Endothelial cell of umbilical vein (primary cell): ENCODE measurements at regions not wholly inside any gene's neighbourhood (a gene's known extent, or its start where the extent isn't known, plus 50 kb on each side); places are given as distances from the start of the nearest gene placed in this dataset.

ENCODE experiments used
- BruUV-seq: library from RNA; stranded (reverse); fragments of 400-500 nt; replicated peaks from 2 replicates; lab custom pipeline; 2021; lab: Mats Ljungman, UMichigan
- CTCF ChIA-PET: fragments of 300-600, 350-600 bp; sonication (Branson Sonifier 250); formaldehyde crosslinking; loops from one replicate; lab custom pipeline; 2021; ENCODE audit warnings: antibody characterized with exemption, inconsistent platforms; lab: Charles Lee
- POLR2A ChIA-PET: fragments of 300-600, 350-600 bp; sonication (Branson Sonifier 250); formaldehyde crosslinking; loops from one replicate; lab custom pipeline; 2021; ENCODE audit warnings: antibody characterized with exemption, inconsistent platforms; lab: Charles Lee
- DNase-seq: peaks from one replicate; pipeline ENCODE4 v3.0.0-alpha.2; 2011; ENCODE audit warnings: low read depth, low spot score
- FAIRE-seq: peaks from 2 replicates; lab custom pipeline; 2011; peaks lifted over from hg19 to GRCh38; lab: Jason Lieb, UNC
- H2AFZ ChIP-seq: 2 replicates; pipeline ENCODE4 v1.6.0; 2012; ENCODE audit warnings: low read depth, low read length, control low read depth, inconsistent platforms
- H3K27ac ChIP-seq: 2 replicates; pipeline ENCODE4 v1.5.1; 2011; ENCODE audit warnings: low read depth, mild to moderate bottlenecking, control low read depth, low read length, moderate library complexity; ENCODE audit not compliant: insufficient read depth
- H3K27me3 ChIP-seq, 2 experiments: 2 replicates each; pipeline versions ENCODE4 v1.6.0 to v1.6.1; 2011; ENCODE audit warnings: low read length in 2 of 2, mixed read lengths in 1 of 2; ENCODE audit not compliant: control insufficient read depth in 2 of 2, insufficient read depth in 2 of 2
- H3K36me3 ChIP-seq, 2 experiments: 2 replicates in 1 of 2; 3 replicates in 1 of 2; pipeline ENCODE4 v1.5.1; 2011; ENCODE audit warnings: low read length in 2 of 2, mild to moderate bottlenecking in 1 of 2, moderate library complexity in 1 of 2; ENCODE audit not compliant: control insufficient read depth in 2 of 2, insufficient read depth in 2 of 2; ENCODE audit errors: extremely low read depth in 1 of 2
- H3K4me1 ChIP-seq: 3 replicates; pipeline ENCODE4 v1.5.1; 2011; ENCODE audit warnings: mild to moderate bottlenecking, low read length; ENCODE audit not compliant: control insufficient read depth, insufficient read depth; ENCODE audit errors: extremely low read depth
- H3K4me2 ChIP-seq: 2 replicates; pipeline ENCODE4 v1.6.1; 2011; ENCODE audit warnings: low read length, control low read depth, mixed read lengths; ENCODE audit not compliant: insufficient read depth
- H3K4me3 ChIP-seq, 3 experiments: fragments of 200-600 bp in 1 of 3; sonication (generic), shearing (Covaris generic) in 1 of 3; replicated peaks in 1 of 3; 2 replicates each; pipeline ENCODE4 v1.5.1; 2011 to 2016; ENCODE audit warnings: control low read depth in 3 of 3, low read length in 3 of 3, mild to moderate bottlenecking in 2 of 3, inconsistent platforms in 1 of 3, low read depth in 1 of 3, moderate library complexity in 1 of 3; ENCODE audit not compliant: insufficient read depth in 1 of 3
- H3K79me2 ChIP-seq: 2 replicates; pipeline ENCODE4 v1.6.0; 2012; ENCODE audit warnings: low read length, inconsistent platforms; ENCODE audit not compliant: control insufficient read depth, insufficient read depth
- H3K9ac ChIP-seq: replicated peaks from 2 replicates; pipeline ENCODE3; 2011; ENCODE audit warnings: low read length, control low read depth; ENCODE audit not compliant: insufficient read depth; ENCODE audit errors: extremely low read depth
- H3K9me1 ChIP-seq: replicated peaks from 3 replicates; pipeline ENCODE4 v1.6.0; 2011; ENCODE audit warnings: mild to moderate bottlenecking, low read length; ENCODE audit not compliant: control insufficient read depth, insufficient read depth; ENCODE audit errors: extremely low read depth
- H3K9me3 ChIP-seq: replicated peaks from 2 replicates; pipeline ENCODE4 v1.5.1; 2012; ENCODE audit warnings: low read length, inconsistent platforms; ENCODE audit not compliant: control insufficient read depth, insufficient read depth
- H4K20me1 ChIP-seq: replicated peaks from 2 replicates; pipeline ENCODE3; 2011; ENCODE audit warnings: mild to moderate bottlenecking, low read length; ENCODE audit not compliant: control insufficient read depth, insufficient read depth; ENCODE audit errors: extremely low read depth
- EZH2 ChIP-seq: IDR thresholded peaks from 2 replicates; pipeline ENCODE4 v1.6.1; 2012; ENCODE audit warnings: borderline replicate concordance, low read depth, mild to moderate bottlenecking, moderate library complexity, low read length, inconsistent platforms; ENCODE audit not compliant: severe bottlenecking
- FOS ChIP-seq: IDR thresholded peaks from 2 replicates; pipeline ENCODE4 v1.6.1; 2011; ENCODE audit warnings: mild to moderate bottlenecking, low read length, moderate library complexity, borderline replicate concordance; ENCODE audit not compliant: insufficient read depth
- GATA2 ChIP-seq: IDR thresholded peaks from 2 replicates; pipeline ENCODE4 v1.7.0; 2011; ENCODE audit warnings: low read depth, mild to moderate bottlenecking, moderate library complexity, mixed read lengths, low read length; ENCODE audit not compliant: insufficient read length, insufficient read depth
- JUN ChIP-seq: IDR thresholded peaks from 2 replicates; pipeline ENCODE4 v1.6.1; 2011; ENCODE audit warnings: borderline replicate concordance, low read depth; ENCODE audit not compliant: insufficient read length, insufficient read depth
- MYC ChIP-seq: IDR thresholded peaks from one replicate; pipeline ENCODE4 v1.6.1; 2011; ENCODE audit warnings: mild to moderate bottlenecking, low read depth, low read length
- POLR2A ChIP-seq: IDR thresholded peaks from 2 replicates; pipeline ENCODE4 v1.6.1; 2012; ENCODE audit warnings: low read depth, mild to moderate bottlenecking, control low read depth, low read length
- POLR2AphosphoS5 ChIP-seq: IDR thresholded peaks from 2 replicates; pipeline ENCODE4 v1.6.1; 2012; ENCODE audit warnings: low read depth, mild to moderate bottlenecking, control low read depth, low read length, moderate library complexity; ENCODE audit not compliant: insufficient read depth
- dilution Hi-C: fragments of 300-500 bp; cut with MboI; formaldehyde crosslinking; loops from one replicate; pipeline ENCODE4 v1.15.0; 2019; ENCODE audit warnings: low sequenced_read_pairs; ENCODE audit not compliant: extremely low pct_ligation_motif_present
- intact Hi-C: fragments of 100-400 bp; cut with micrococcal nuclease; formaldehyde crosslinking; loops from one replicate; pipeline ENCODE4 v1.10.0; 2022
- TF ChIP-seq, protein P1 (sequence below): IDR thresholded peaks from 2 replicates; pipeline ENCODE4 v1.6.1; 2011; ENCODE audit not compliant: insufficient read depth, insufficient read length
- TF ChIP-seq, protein P2 (sequence below), 2 donors: IDR thresholded peaks; 1 replicate in 1 of 2; 2 replicates in 1 of 2; pipeline ENCODE4 v1.5.1; 2011; ENCODE audit warnings: low read length in 2 of 2, mild to moderate bottlenecking in 2 of 2, moderate library complexity in 2 of 2, control low read depth in 1 of 2, inconsistent platforms in 1 of 2, low read depth in 1 of 2; ENCODE audit not compliant: insufficient read depth in 1 of 2; ENCODE audit errors: extremely low read depth in 1 of 2

DNA sequence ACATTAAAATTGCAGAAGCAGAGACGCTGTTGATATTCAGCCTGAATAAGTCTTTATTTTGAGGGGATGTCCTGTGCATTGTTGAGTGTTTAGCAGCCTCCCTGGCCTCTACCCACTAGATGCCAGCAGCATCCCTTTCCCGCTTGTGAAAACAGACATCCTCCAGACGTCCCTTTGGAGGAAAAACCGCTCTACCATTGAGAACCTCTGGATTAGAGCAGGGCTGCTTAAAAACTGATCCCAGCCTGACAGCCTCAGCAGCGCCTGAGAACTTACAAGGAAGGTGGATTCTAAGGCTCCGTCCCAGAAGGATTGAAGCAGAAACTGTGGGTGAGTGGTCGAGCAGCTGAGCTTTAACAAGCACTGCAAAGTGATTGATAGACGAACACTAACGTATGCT is 349.7 kb downstream of the CYRIA start:
- BruUV-seq: no TSS peak
- FAIRE-seq: no peak
- Histone ChIP-seq H3K9ac (no peak overlapping the region), H3K27ac (no peak overlapping the region), H3K4me1 (no peaks in the 10 kb centered on the region), H4K20me1 (no peaks in the 10 kb centered on the region), H3K9me1 (no peaks in the 10 kb centered on the region), H3K36me3 (no peaks in the 10 kb centered on the region), H3K4me3 (no peak overlapping the region), H3K4me2 (no peak overlapping the region), H3K9me3 (peaks cover 4% of the 10 kb centered on the region), H3K79me2 (no peaks in the 10 kb centered on the region), H3K27me3 (no peaks in the 10 kb centered on the region), H2AFZ (no peak overlapping the region)
- intact Hi-C loops: no loop called here
- ChIA-PET CTCF (interaction anchor here (0.6 kb wide), 1 partner anchor 15 kb away, joined by 3 read pairs; no protein-coding TSS in a partner anchor), POLR2A (no interaction called here)
- no peak for TF ChIP-seq GATA2
- no peak for TF ChIP-seq JUN
- TF ChIP-seq FOS: no peak
- TF ChIP-seq, protein P1, sequence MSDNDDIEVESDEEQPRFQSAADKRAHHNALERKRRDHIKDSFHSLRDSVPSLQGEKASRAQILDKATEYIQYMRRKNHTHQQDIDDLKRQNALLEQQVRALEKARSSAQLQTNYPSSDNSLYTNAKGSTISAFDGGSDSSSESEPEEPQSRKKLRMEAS: no peak
- TF ChIP-seq POLR2A: no peak
- no peak for TF ChIP-seq MYC
- TF ChIP-seq, protein P2, sequence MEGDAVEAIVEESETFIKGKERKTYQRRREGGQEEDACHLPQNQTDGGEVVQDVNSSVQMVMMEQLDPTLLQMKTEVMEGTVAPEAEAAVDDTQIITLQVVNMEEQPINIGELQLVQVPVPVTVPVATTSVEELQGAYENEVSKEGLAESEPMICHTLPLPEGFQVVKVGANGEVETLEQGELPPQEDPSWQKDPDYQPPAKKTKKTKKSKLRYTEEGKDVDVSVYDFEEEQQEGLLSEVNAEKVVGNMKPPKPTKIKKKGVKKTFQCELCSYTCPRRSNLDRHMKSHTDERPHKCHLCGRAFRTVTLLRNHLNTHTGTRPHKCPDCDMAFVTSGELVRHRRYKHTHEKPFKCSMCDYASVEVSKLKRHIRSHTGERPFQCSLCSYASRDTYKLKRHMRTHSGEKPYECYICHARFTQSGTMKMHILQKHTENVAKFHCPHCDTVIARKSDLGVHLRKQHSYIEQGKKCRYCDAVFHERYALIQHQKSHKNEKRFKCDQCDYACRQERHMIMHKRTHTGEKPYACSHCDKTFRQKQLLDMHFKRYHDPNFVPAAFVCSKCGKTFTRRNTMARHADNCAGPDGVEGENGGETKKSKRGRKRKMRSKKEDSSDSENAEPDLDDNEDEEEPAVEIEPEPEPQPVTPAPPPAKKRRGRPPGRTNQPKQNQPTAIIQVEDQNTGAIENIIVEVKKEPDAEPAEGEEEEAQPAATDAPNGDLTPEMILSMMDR (IDR thresholded peaks at IDR 0.05; ENCODE audit: extremely low read depth in 1 of 2, insufficient read depth in 1 of 2, low read depth in 1 of 2, low read length in 2 of 2): no peak
- no peak for TF ChIP-seq EZH2
- no peak for TF ChIP-seq POLR2AphosphoS5
- dilution Hi-C loops: no loop called here
- no peak for DNase-seq
